B cell (primary cell): ENCODE measurements at regions not wholly inside any gene's neighbourhood (a gene's known extent, or its start where the extent isn't known, plus 50 kb on each side); places are given as distances from the start of the nearest gene placed in this dataset.

ENCODE experiments used
- ATAC-seq: fragments of 200-7000 bp; cut with Tn5 transposase; one replicate; pipeline ENCODE4 v1.10.0; 2021; ENCODE audit warnings: low read depth, mild to moderate bottlenecking, moderate number of reproducible peaks, moderate library complexity
- CTCF ChIA-PET: fragments of 350-600 bp; sonication (Branson Sonifier 250); formaldehyde crosslinking; loops from one replicate; lab custom pipeline; 2021; ENCODE audit warnings: antibody characterized with exemption, inconsistent platforms; lab: Charles Lee
- POLR2A ChIA-PET: fragments of 350-600 bp; sonication (Branson Sonifier 250); formaldehyde crosslinking; loops from one replicate; lab custom pipeline; 2021; ENCODE audit warnings: antibody characterized with exemption; lab: Charles Lee
- DNase-seq: peaks from one replicate; pipeline ENCODE4 v3.0.0; 2013
- H2AFZ ChIP-seq: 2 replicates; pipeline ENCODE4 v1.6.1; 2012; ENCODE audit warnings: mild to moderate bottlenecking, low read depth, low read length; ENCODE audit not compliant: insufficient read depth, poor library complexity, severe bottlenecking
- H3K27ac ChIP-seq, 2 donors: 1 replicate in 1 of 2; 2 replicates in 1 of 2; pipeline ENCODE4 v1.5.1; 2012 to 2013; ENCODE audit warnings: low read length in 2 of 2, mild to moderate bottlenecking in 2 of 2, moderate library complexity in 1 of 2
- H3K27me3 ChIP-seq, 4 experiments: fragments of 200-600 bp in 1 of 4; sonication (generic) in 1 of 4; replicated peaks in 1 of 4; 1 replicate in 2 of 4; 2 replicates in 2 of 4; pipeline versions ENCODE4 v1.6.1 to v1.7.0; 2013 to 2016; ENCODE audit warnings: low read length in 3 of 4, mild to moderate bottlenecking in 2 of 4, mixed read lengths in 1 of 4, moderate library complexity in 1 of 4; ENCODE audit not compliant: insufficient read depth in 4 of 4, control insufficient read depth in 3 of 4; ENCODE audit errors: control extremely low read depth in 1 of 4
- H3K36me3 ChIP-seq, 2 experiments: replicated peaks in 1 of 2; 1 replicate in 1 of 2; 2 replicates in 1 of 2; pipeline versions ENCODE4 v1.6.1 to v1.7.1; 2013; ENCODE audit warnings: low read length in 1 of 2; ENCODE audit not compliant: insufficient read depth in 2 of 2, control insufficient read depth in 1 of 2; ENCODE audit errors: control extremely low read depth in 1 of 2, extremely low read depth in 1 of 2
- H3K4me1 ChIP-seq, 2 donors: fragments of 200-600 bp in 1 of 2; sonication (generic) in 1 of 2; 1 replicate in 1 of 2; 2 replicates in 1 of 2; pipeline versions ENCODE4 v1.5.1 to v1.6.1; 2013 to 2017; ENCODE audit warnings: low read length in 2 of 2; ENCODE audit not compliant: control insufficient read depth in 2 of 2, insufficient read depth in 2 of 2
- H3K4me2 ChIP-seq: replicated peaks from 2 replicates; pipeline ENCODE3; 2012; ENCODE audit warnings: mild to moderate bottlenecking, low read depth, low read length; ENCODE audit not compliant: poor library complexity, severe bottlenecking
- H3K4me3 ChIP-seq, 5 experiments: fragments of 200-600 bp in 1 of 5; sonication (generic) in 1 of 5; 1 replicate in 3 of 5; 2 replicates in 2 of 5; pipeline versions ENCODE4 v1.5.1 to v1.7.0; 2011 to 2016; ENCODE audit warnings: low read length in 4 of 5, mild to moderate bottlenecking in 4 of 5, low read depth in 2 of 5, control low read depth in 1 of 5, moderate library complexity in 1 of 5; ENCODE audit not compliant: insufficient read depth in 1 of 5; ENCODE audit errors: control extremely low read depth in 1 of 5, extremely low read depth in 1 of 5
- H3K79me2 ChIP-seq: fragments of 200-600 bp; sonication (generic); one replicate; pipeline ENCODE4 v1.6.0; 2016; ENCODE audit warnings: low read length; ENCODE audit not compliant: control insufficient read depth, insufficient read depth
- H3K9ac ChIP-seq: fragments of 200-600 bp; sonication (generic); 2 replicates; pipeline ENCODE4 v1.6.1; 2017; ENCODE audit warnings: mild to moderate bottlenecking, low read length, moderate library complexity
- H3K9me3 ChIP-seq, 3 donors: one replicate each; pipeline versions ENCODE4 v1.6.1 to v1.7.1; 2013; ENCODE audit warnings: low read length in 2 of 3; ENCODE audit not compliant: control insufficient read depth in 2 of 3, insufficient read depth in 1 of 3; ENCODE audit errors: control extremely low read depth in 1 of 3
- H4K20me1 ChIP-seq: 2 replicates; pipeline ENCODE4 v1.6.0; 2012; ENCODE audit warnings: mild to moderate bottlenecking, low read length; ENCODE audit not compliant: insufficient read depth, control insufficient read depth, poor library complexity, severe bottlenecking
- H3K27ac Mint-ChIP-seq: one replicate; pipeline ENCODE4 v1.8.0; 2021; ENCODE audit warnings: mixed read lengths
- H3K27me3 Mint-ChIP-seq: one replicate; pipeline ENCODE4 v1.8.0; 2021; ENCODE audit warnings: mixed read lengths
- H3K4me1 Mint-ChIP-seq: one replicate; pipeline ENCODE4 v1.8.0; 2021; ENCODE audit warnings: mixed read lengths
- H3K4me3 Mint-ChIP-seq: one replicate; pipeline ENCODE4 v1.8.0; 2021; ENCODE audit warnings: mixed read lengths
- H3K9me3 Mint-ChIP-seq: one replicate; pipeline ENCODE4 v1.8.0; 2022; ENCODE audit warnings: mixed read lengths; ENCODE audit not compliant: insufficient read depth
- CTCF ChIP-seq: fragments of 200-600 bp; IDR thresholded peaks from one replicate; pipeline ENCODE4 v1.8.0; 2022; ENCODE audit warnings: antibody characterized with exemption, mild to moderate bottlenecking
- EZH2 ChIP-seq: IDR thresholded peaks from 2 replicates; pipeline ENCODE4 v1.6.1; 2012; ENCODE audit warnings: borderline replicate concordance, low read depth, mild to moderate bottlenecking, moderate library complexity, low read length; ENCODE audit not compliant: insufficient read depth, poor library complexity, severe bottlenecking
- WGBS: methylation state at CpG from one replicate; pipeline ENCODE4 v1.1.5; 2013; ENCODE audit warnings: missing lambda C conversion rate; ENCODE audit not compliant: insufficient coverage; 5-methylcytosine and 5-hydroxymethylcytosine counted together
- intact Hi-C: fragments of 100-400 bp; cut with micrococcal nuclease; formaldehyde crosslinking; loops from one replicate; pipeline ENCODE4 v1.10.0; 2022

DNA sequence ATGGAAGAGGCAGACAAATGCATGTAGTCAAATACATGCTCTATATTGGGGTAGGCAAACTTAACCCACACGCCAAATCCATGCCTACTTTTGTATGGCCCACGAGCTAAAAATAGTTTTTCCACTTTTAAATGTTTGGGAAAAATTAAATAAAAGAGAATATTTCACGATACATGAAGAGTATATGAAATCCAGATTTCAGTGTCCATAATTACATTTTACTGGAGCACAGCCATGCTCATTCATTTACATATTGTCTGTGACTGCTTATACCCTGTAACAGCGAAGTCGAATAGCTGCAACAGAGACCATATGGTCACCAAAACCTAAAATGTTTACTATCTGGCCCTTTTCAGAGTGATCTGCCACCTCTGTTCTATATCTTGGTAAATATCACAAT is 257.4 kb upstream of the NOCT start:
- H3K4me2 ChIP-seq: no peak overlapping the region
- no peak overlapping the region for H2AFZ ChIP-seq
- Mint-ChIP-seq H3K27ac (no peak overlapping the region), H3K4me1 (no peaks in the 10 kb centered on the region), H3K27me3 (peaks cover 7% of the 10 kb centered on the region), H3K4me3 (no peak overlapping the region), H3K9me3 (peaks cover 7% of the 10 kb centered on the region)
- H3K27me3 ChIP-seq: no peaks in the 10 kb centered on the region
- no peaks in the 10 kb centered on the region for H4K20me1 ChIP-seq
- no peak overlapping the region for H3K27ac ChIP-seq
- POLR2A ChIA-PET: no interaction called here
- TF ChIP-seq CTCF (no peak), EZH2 (no peak)
- no peaks in the 10 kb centered on the region for H3K79me2 ChIP-seq
- CTCF ChIA-PET: no interaction called here
- no peaks in the 10 kb centered on the region for H3K36me3 ChIP-seq
- H3K4me3 ChIP-seq: no peak overlapping the region
- H3K4me1 ChIP-seq: no peaks in the 10 kb centered on the region
- H3K9ac ChIP-seq: no peak overlapping the region
- H3K9me3 ChIP-seq: no peaks in the 10 kb centered on the region
- intact Hi-C loops: no loop called here
- DNase-seq (no peak), ATAC-seq (no peak)
- no CpG with 5 or more reads among the region's 5 CpGs for WGBS

DNA sequence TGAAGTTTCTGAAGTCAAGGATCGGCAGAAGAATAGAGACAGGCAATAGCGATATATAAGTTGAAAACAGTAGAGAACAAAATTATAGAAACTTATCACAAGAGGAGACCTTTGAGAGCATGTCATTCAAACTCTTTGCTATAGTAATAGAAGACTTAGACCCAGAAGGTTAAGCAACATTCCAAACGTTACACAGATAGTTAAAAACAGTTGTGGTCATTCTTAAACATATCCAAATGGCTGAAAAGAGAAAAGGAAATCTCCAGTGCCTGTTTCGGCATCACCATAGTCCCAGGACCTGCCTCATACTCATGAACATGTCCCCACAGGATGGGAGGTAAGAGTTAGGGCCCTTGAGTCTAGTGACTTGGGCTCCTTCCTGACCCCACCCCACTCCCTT is 258.1 kb upstream of the NOCT start:
- TF ChIP-seq EZH2 (no peak), CTCF (no peak)
- Histone ChIP-seq H4K20me1 (no peaks in the 10 kb centered on the region), H3K79me2 (no peaks in the 10 kb centered on the region), H3K36me3 (no peaks in the 10 kb centered on the region), H3K9me3 (no peaks in the 10 kb centered on the region), H3K4me2 (no peak overlapping the region), H3K27ac (no peak overlapping the region), H3K4me1 (no peaks in the 10 kb centered on the region), H3K4me3 (no peak overlapping the region), H3K9ac (no peak overlapping the region), H3K27me3 (no peaks in the 10 kb centered on the region), H2AFZ (no peak overlapping the region)
- peaks cover 7% of the 10 kb centered on the region for H3K27me3 Mint-ChIP-seq
- H3K9me3 Mint-ChIP-seq: peaks cover 13% of the 10 kb centered on the region
- H3K4me3 Mint-ChIP-seq: no peak overlapping the region
- ATAC-seq (no peak), DNase-seq (no peak)
- no peaks in the 10 kb centered on the region for H3K4me1 Mint-ChIP-seq
- no CpG with 5 or more reads among the region's 4 CpGs for WGBS
- ChIA-PET CTCF (no interaction called here), POLR2A (no interaction called here)
- no peak overlapping the region for H3K27ac Mint-ChIP-seq
- intact Hi-C loops: no loop called here
